ENCODE measurements at regions not wholly inside any gene's neighbourhood (a gene's known extent, or its start where the extent isn't known, plus 50 kb on each side); places are given as distances from the start of the nearest gene placed in this dataset.

- Histone ChIP-seq H2AK5ac (ENCODE audit: insufficient read length, low read length) (no peak overlapping the region), H3K79me2 (ENCODE audit: insufficient read depth, low read length) (no peaks in the 10 kb centered on the region), H3K9me3 (ENCODE audit: control insufficient read depth, low read depth, low read length) (no peaks in the 10 kb centered on the region), H2BK20ac (ENCODE audit: low read depth, low read length, poor library complexity, severe bottlenecking) (no peak overlapping the region), H2BK15ac (ENCODE audit: low read depth, low read length) (no peak overlapping the region), H3K18ac (ENCODE audit: insufficient read length, low read depth, low read length) (no peak overlapping the region), H3K4me1 (ENCODE audit: insufficient read depth, low read length) (no peaks in the 10 kb centered on the region), H3K4me2 (ENCODE audit: insufficient read depth, insufficient read length, low read length) (no peak overlapping the region), H3K27me3 (ENCODE audit: insufficient read depth, low read length) (no peaks in the 10 kb centered on the region), H2AFZ (ENCODE audit: low read length) (no peak overlapping the region), H4K20me1 (ENCODE audit: control insufficient read depth, insufficient read depth, insufficient read length) (no peaks in the 10 kb centered on the region), H3K56ac (ENCODE audit: insufficient read length, low read depth, low read length) (no peak overlapping the region), H3T11ph (ENCODE audit: low read length) (no peak overlapping the region), H3K9ac (ENCODE audit: extremely low read depth, insufficient read length, low read length) (no peak overlapping the region), H4K5ac (ENCODE audit: insufficient read length, low read depth, low read length) (no peak overlapping the region), H3K23ac (ENCODE audit: insufficient read length, low read depth, low read length) (no peak overlapping the region), H4K91ac (ENCODE audit: insufficient read length, low read depth, low read length) (no peak overlapping the region), H3K23me2 (ENCODE audit: insufficient read length, low read depth, low read length, poor library complexity, severe bottlenecking) (peaks cover 4% of the 10 kb centered on the region), H2BK12ac (ENCODE audit: insufficient read length, low read depth, low read length) (no peak overlapping the region), H2BK120ac (ENCODE audit: low read depth, low read length, poor library complexity, severe bottlenecking) (no peak overlapping the region), H3K27ac (ENCODE audit: insufficient read length, low read depth, low read length) (no peak overlapping the region), H3K4ac (ENCODE audit: low read depth, low read length) (no peak overlapping the region), H2BK5ac (ENCODE audit: insufficient read length, low read length) (no peak overlapping the region), H3K14ac (ENCODE audit: insufficient read depth, low read length) (no peak overlapping the region), H3K79me1 (ENCODE audit: insufficient read depth, low read depth, low read length, poor library complexity, severe bottlenecking) (no peaks in the 10 kb centered on the region), H4K8ac (replicated peaks; ENCODE audit: insufficient read length, low read depth, low read length) (no peak overlapping the region)
- H3K27ac Mint-ChIP-seq = no peak overlapping the region
- peaks cover 0 to 2% of the 10 kb centered on the region in 2 experiments; a peak in 1 of 5 replicates for H3K9me3 Mint-ChIP-seq
- H3K4me1 Mint-ChIP-seq = no peaks in the 10 kb centered on the region
- H3K4me3 Mint-ChIP-seq = no peak overlapping the region; a peak in 1 of 5 replicates
- no CpG with 5 or more reads among the region's 10 CpGs for WGBS (ENCODE audit: extremely low coverage, insufficient read length, low lambda C conversion rate)
- peaks cover 10% of the 10 kb centered on the region for H3K27me3 Mint-ChIP-seq (ENCODE audit: low read depth)
- H3K36me3 Mint-ChIP-seq (ENCODE audit: insufficient read depth in 1 of 3, low read depth in 3 of 3) = no peaks in the 10 kb centered on the region; a peak in 1 of 7 replicates
- no peak for TF ChIP-seq CTCF (conservative IDR thresholded peaks at IDR 0.05)
- peak; percentile 10 for DNase-seq
These were observed 86.5 kb upstream of the FSTL4 start for GRCh38 chr5:133698646-133699526.
